Activated T-helper 1 cell treated with anti-CD3 and anti-CD28 coated beads, Interleukin-12 subunit alpha, Interleukin-12 subunit beta, Interleukin-2, Interleukin-4 antibody, amounts not matched to agents 30 ng/mL and 10 ng/mL and 1 ng/mL, durations not matched to agents 14 hours and 24 hours and 36 hours (primary cell): ENCODE measurements at regions not wholly inside any gene's neighbourhood (a gene's known extent, or its start where the extent isn't known, plus 50 kb on each side); places are given as distances from the start of the nearest gene placed in this dataset.
"Not testable (repeated sequence)": the region's sequence is repeated elsewhere in the genome, so short reads cannot be mapped to it uniquely, and the experiment has no call there.

Experiments used
- DNase-seq: peaks from one replicate; pipeline ENCODE4 v3.0.0; 2021; ENCODE audit warnings: low spot score
- H3K27ac Mint-ChIP-seq: one replicate; pipeline ENCODE4 v1.8.0; 2021; ENCODE audit warnings: mild to moderate bottlenecking, mixed read lengths
- H3K27me3 Mint-ChIP-seq: one replicate; pipeline ENCODE4 v1.8.0; 2022; ENCODE audit warnings: mild to moderate bottlenecking, moderate library complexity, mixed read lengths; ENCODE audit not compliant: insufficient read depth
- H3K36me3 Mint-ChIP-seq: one replicate; pipeline ENCODE4 v1.8.0; 2021; ENCODE audit warnings: low read depth, mixed read lengths
- H3K4me1 Mint-ChIP-seq: one replicate; pipeline ENCODE4 v1.8.0; 2021; ENCODE audit warnings: low read depth, mixed read lengths
- H3K4me3 Mint-ChIP-seq: one replicate; pipeline ENCODE4 v1.8.0; 2021; ENCODE audit warnings: mild to moderate bottlenecking, moderate library complexity, mixed read lengths
- H3K9me3 Mint-ChIP-seq: one replicate; pipeline ENCODE4 v1.8.0; 2021; ENCODE audit warnings: mixed read lengths
- intact Hi-C: fragments of 100-400 bp; cut with micrococcal nuclease; formaldehyde crosslinking; loops from one replicate; pipeline ENCODE4 v1.15.1; 2024

GRCh38 chr3:75140904-75141615 lies 523.1 kb upstream of the FRG2C start:
- no peak for DNase-seq
- Mint-ChIP-seq H3K36me3 (no peaks in the 10 kb centered on the region), H3K4me3 (no peak overlapping the region), H3K27ac (no peak overlapping the region), H3K9me3 (peaks cover 7% of the 10 kb centered on the region), H3K4me1 (no peaks in the 10 kb centered on the region), H3K27me3 (no peaks in the 10 kb centered on the region)
- intact Hi-C loops: no loop called here

- Mint-ChIP-seq H3K4me3 (no peak overlapping the region), H3K27ac (no peak overlapping the region), H3K27me3 (no peaks in the 10 kb centered on the region), H3K9me3 (no peaks in the 10 kb centered on the region), H3K4me1 (no peaks in the 10 kb centered on the region), H3K36me3 (no peaks in the 10 kb centered on the region)
- intact Hi-C loops: no loop called here
- no peak for DNase-seq
Measured at GRCh38 chr3:75144406-75144805, 519.7 kb upstream of the FRG2C start.

- intact Hi-C loops: no loop called here
- no peaks in the 10 kb centered on the region for H3K36me3 Mint-ChIP-seq
- no peaks in the 10 kb centered on the region for H3K4me1 Mint-ChIP-seq
- no peak for DNase-seq
- H3K4me3 Mint-ChIP-seq: no peak overlapping the region
- no peaks in the 10 kb centered on the region for H3K27me3 Mint-ChIP-seq
- no peaks in the 10 kb centered on the region for H3K9me3 Mint-ChIP-seq
- H3K27ac Mint-ChIP-seq: no peak overlapping the region
Measured at GRCh38 chr3:75171630-75172230, 492.4 kb upstream of the FRG2C start.

- intact Hi-C loops: no loop called here
- H3K27ac Mint-ChIP-seq: no peak overlapping the region
- no peaks in the 10 kb centered on the region for H3K9me3 Mint-ChIP-seq
- no peaks in the 10 kb centered on the region for H3K36me3 Mint-ChIP-seq
- H3K4me1 Mint-ChIP-seq: no peaks in the 10 kb centered on the region
- H3K27me3 Mint-ChIP-seq: no peaks in the 10 kb centered on the region
- no peak overlapping the region for H3K4me3 Mint-ChIP-seq
- no peak for DNase-seq
Measured at GRCh38 chr3:75176937-75177336, 487.2 kb upstream of the FRG2C start.

- Mint-ChIP-seq H3K27ac (no peak overlapping the region), H3K9me3 (no peaks in the 10 kb centered on the region), H3K4me3 (no peak overlapping the region), H3K4me1 (no peaks in the 10 kb centered on the region), H3K36me3 (no peaks in the 10 kb centered on the region), H3K27me3 (peaks cover 2% of the 10 kb centered on the region)
- DNase-seq: no peak
- intact Hi-C loops: no loop called here
Measured at GRCh38 chr3:75180235-75180944, 483.7 kb upstream of the FRG2C start.

GRCh38 chr3:75180945-75181298 lies 483.2 kb upstream of the FRG2C start:
- Mint-ChIP-seq H3K36me3 (no peaks in the 10 kb centered on the region), H3K9me3 (no peaks in the 10 kb centered on the region), H3K4me1 (no peaks in the 10 kb centered on the region), H3K27ac (no peak overlapping the region), H3K27me3 (peaks cover 2% of the 10 kb centered on the region), H3K4me3 (no peak overlapping the region)
- intact Hi-C loops: no loop called here
- DNase-seq: no peak

GRCh38 chr3:75188962-75189361 lies 475.2 kb upstream of the FRG2C start:
- no peaks in the 10 kb centered on the region for H3K27me3 Mint-ChIP-seq
- H3K27ac Mint-ChIP-seq: no peak overlapping the region
- H3K9me3 Mint-ChIP-seq: no peaks in the 10 kb centered on the region
- no peak overlapping the region for H3K4me3 Mint-ChIP-seq
- DNase-seq: no peak
- H3K4me1 Mint-ChIP-seq: no peaks in the 10 kb centered on the region
- intact Hi-C loops: no loop called here
- H3K36me3 Mint-ChIP-seq: no peaks in the 10 kb centered on the region

- Mint-ChIP-seq H3K27ac (no peak overlapping the region), H3K4me1 (no peaks in the 10 kb centered on the region), H3K36me3 (no peaks in the 10 kb centered on the region), H3K9me3 (no peaks in the 10 kb centered on the region), H3K27me3 (no peaks in the 10 kb centered on the region), H3K4me3 (no peak overlapping the region)
- intact Hi-C loops: loop anchor here (1.0 to 10.0 kb wide), 4 partner anchors 237 to 449 kb away; no protein-coding TSS in a partner anchor
- peak; percentile 14 for DNase-seq
Measured at GRCh38 chr3:75192146-75192616, 471.9 kb upstream of the FRG2C start.

- Mint-ChIP-seq H3K27ac (no peak overlapping the region), H3K4me3 (no peak overlapping the region), H3K9me3 (no peaks in the 10 kb centered on the region), H3K36me3 (no peaks in the 10 kb centered on the region), H3K4me1 (no peaks in the 10 kb centered on the region), H3K27me3 (no peaks in the 10 kb centered on the region)
- intact Hi-C loops: loop anchor here (2.0 to 10.0 kb wide), 3 partner anchors 359 to 447 kb away; no protein-coding TSS in a partner anchor
- no peak for DNase-seq
Measured at GRCh38 chr3:75193797-75194196, 470.3 kb upstream of the FRG2C start.

GRCh38 chr3:75214332-75214731 lies 449.8 kb upstream of the FRG2C start:
- H3K9me3 Mint-ChIP-seq, H3K4me1 Mint-ChIP-seq, H3K27ac Mint-ChIP-seq, H3K4me3 Mint-ChIP-seq, H3K27me3 Mint-ChIP-seq, intact Hi-C loops, H3K36me3 Mint-ChIP-seq, DNase-seq: not testable (repeated sequence)

GRCh38 chr3:75218577-75218976 lies 445.6 kb upstream of the FRG2C start:
- Mint-ChIP-seq H3K27me3 (no peaks in the 10 kb centered on the region), H3K36me3 (no peaks in the 10 kb centered on the region), H3K4me3 (no peak overlapping the region), H3K27ac (no peak overlapping the region), H3K9me3 (no peaks in the 10 kb centered on the region), H3K4me1 (no peaks in the 10 kb centered on the region)
- intact Hi-C loops: no loop called here
- DNase-seq: no peak

- H3K27me3 Mint-ChIP-seq: no peaks in the 10 kb centered on the region
Measured at GRCh38 chr3:75220932-75221331, 443.2 kb upstream of the FRG2C start.

GRCh38 chr3:75224412-75224811 lies 439.7 kb upstream of the FRG2C start:
- Mint-ChIP-seq H3K27me3 (no peaks in the 10 kb centered on the region), H3K4me1 (no peaks in the 10 kb centered on the region), H3K27ac (no peak overlapping the region), H3K36me3 (no peaks in the 10 kb centered on the region), H3K4me3 (no peak overlapping the region), H3K9me3 (no peaks in the 10 kb centered on the region)
- intact Hi-C loops: no loop called here
- DNase-seq: no peak

More at GRCh38 chr3:75220932-75221331, 443.2 kb upstream of the FRG2C start:
- no peak for DNase-seq
- Mint-ChIP-seq H3K27ac (no peak overlapping the region), H3K4me1 (no peaks in the 10 kb centered on the region), H3K4me3 (no peak overlapping the region), H3K9me3 (no peaks in the 10 kb centered on the region), H3K36me3 (no peaks in the 10 kb centered on the region)
- intact Hi-C loops: no loop called here
